ENCODE measurements at regions not wholly inside any gene's neighbourhood (a gene's known extent, or its start where the extent isn't known, plus 50 kb on each side); places are given as distances from the start of the nearest gene placed in this dataset.

DNA sequence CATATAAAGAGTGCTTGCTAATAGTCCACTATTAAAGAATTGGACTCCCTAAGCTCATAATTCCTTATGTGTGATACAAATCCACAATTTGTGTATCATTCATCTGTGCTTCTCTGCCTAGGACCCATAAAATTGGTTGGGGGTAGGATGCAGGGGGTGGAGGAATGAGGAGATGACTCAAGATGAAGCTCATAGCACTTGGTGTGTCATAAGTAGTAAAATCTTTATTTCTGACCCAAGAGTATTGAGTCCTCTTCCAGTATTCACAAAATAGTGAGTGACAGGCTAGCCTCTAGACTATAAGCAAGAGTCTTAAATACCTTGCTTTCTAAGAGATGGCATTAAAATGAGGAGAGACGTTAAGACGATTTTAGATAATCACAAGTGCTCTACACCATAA, 390.9 kb upstream of the CDH19 start:
- TF ChIP-seq CTCF (IDR thresholded peaks at IDR 0.05; ENCODE audit: insufficient read depth, low read length) (no peak), GABPA (IDR thresholded peaks at IDR 0.05; ENCODE audit: low read depth) (no peak), REST (IDR thresholded peaks at IDR 0.05; ENCODE audit: insufficient replicate concordance, low read depth) (no peak), POLR2AphosphoS5 (IDR thresholded peaks at IDR 0.05; ENCODE audit: low read depth) (no peak)
